ENCODE measurements at regions not wholly inside any gene's neighbourhood (a gene's known extent, or its start where the extent isn't known, plus 50 kb on each side); places are given as distances from the start of the nearest gene placed in this dataset.

GRCh38 chr1:200468264-200469001 is 58.6 kb upstream of the ZNF281 start:
- DNase-seq: no peak
- Histone ChIP-seq H3K27ac (no peak overlapping the region), H3K9me3 (replicated peaks in 1 of 3) (no peaks in the 10 kb centered on the region), H3K4me3 (no peak overlapping the region), H3K4me1 (replicated peaks in 1 of 2) (no peaks in the 10 kb centered on the region), H3K36me3 (replicated peaks in 1 of 2) (no peaks in the 10 kb centered on the region), H3K27me3 (peaks cover 3% of the 10 kb centered on the region)
- intact Hi-C loops (cut with DNase I): no loop called here
- TF ChIP-seq, protein P1, sequence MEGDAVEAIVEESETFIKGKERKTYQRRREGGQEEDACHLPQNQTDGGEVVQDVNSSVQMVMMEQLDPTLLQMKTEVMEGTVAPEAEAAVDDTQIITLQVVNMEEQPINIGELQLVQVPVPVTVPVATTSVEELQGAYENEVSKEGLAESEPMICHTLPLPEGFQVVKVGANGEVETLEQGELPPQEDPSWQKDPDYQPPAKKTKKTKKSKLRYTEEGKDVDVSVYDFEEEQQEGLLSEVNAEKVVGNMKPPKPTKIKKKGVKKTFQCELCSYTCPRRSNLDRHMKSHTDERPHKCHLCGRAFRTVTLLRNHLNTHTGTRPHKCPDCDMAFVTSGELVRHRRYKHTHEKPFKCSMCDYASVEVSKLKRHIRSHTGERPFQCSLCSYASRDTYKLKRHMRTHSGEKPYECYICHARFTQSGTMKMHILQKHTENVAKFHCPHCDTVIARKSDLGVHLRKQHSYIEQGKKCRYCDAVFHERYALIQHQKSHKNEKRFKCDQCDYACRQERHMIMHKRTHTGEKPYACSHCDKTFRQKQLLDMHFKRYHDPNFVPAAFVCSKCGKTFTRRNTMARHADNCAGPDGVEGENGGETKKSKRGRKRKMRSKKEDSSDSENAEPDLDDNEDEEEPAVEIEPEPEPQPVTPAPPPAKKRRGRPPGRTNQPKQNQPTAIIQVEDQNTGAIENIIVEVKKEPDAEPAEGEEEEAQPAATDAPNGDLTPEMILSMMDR (IDR thresholded peaks at IDR 0.05): no peak
- WGBS, 4 donors: 68 to 77% (median 76%) methylated on average over 4 of the region's 4 CpGs

- WGBS, 4 donors: 57 to 67% (median 63%) methylated on average over 12 of the region's 12 CpGs
- Histone ChIP-seq H3K9me3 (replicated peaks in 1 of 3) (no peaks in the 10 kb centered on the region), H3K4me3 (no peak overlapping the region), H3K4me1 (replicated peaks in 1 of 2) (no peaks in the 10 kb centered on the region), H3K27me3 (peaks cover 3% of the 10 kb centered on the region), H3K36me3 (replicated peaks in 1 of 2) (no peaks in the 10 kb centered on the region), H3K27ac (no peak overlapping the region)
- intact Hi-C loops (cut with DNase I): no loop called here
- no peak for DNase-seq
- TF ChIP-seq, protein P1 (IDR thresholded peaks at IDR 0.05): no peak
- TF ChIP-seq POLR2A (IDR thresholded peaks at IDR 0.05): no peak
Measured at GRCh38 chr1:200464784-200465400, 55.1 kb upstream of the ZNF281 start.

All from adrenal gland (tissue), 9 donors.